ENCODE measurements at regions not wholly inside any gene's neighbourhood (a gene's known extent, or its start where the extent isn't known, plus 50 kb on each side); places are given as distances from the start of the nearest gene placed in this dataset.

GRCh38 chr11:92107331-92107730 lies 117.3 kb upstream of the FAT3 start (continued):
- TF ChIP-seq ATF2 (CRISPR knock-in tag; IDR thresholded peaks at IDR 0.05; ENCODE audit: borderline replicate concordance, low read depth) = no peak
- TF ChIP-seq ZBTB43 (CRISPR knock-in tag; IDR thresholded peaks at IDR 0.05) = no peak
- no peak for TF ChIP-seq ATF3 (CRISPR knock-in tag; conservative IDR thresholded peaks at IDR 0.05)
- TF ChIP-seq ZNF416 (CRISPR knock-in tag; IDR thresholded peaks at IDR 0.05) = no peak
- TF ChIP-seq ESRRA (CRISPR knock-in tag; IDR thresholded peaks at IDR 0.05; ENCODE audit: borderline replicate concordance) = no peak
- TF ChIP-seq NR2C2 (CRISPR knock-in tag; IDR thresholded peaks at IDR 0.05) = no peak
- TF ChIP-seq E2F1 (CRISPR knock-in tag; IDR thresholded peaks at IDR 0.05) = no peak

GRCh38 chr11:92104349-92104748 lies 120.3 kb upstream of the FAT3 start:
- Mint-ChIP-seq H3K36me3 (no peaks in the 10 kb centered on the region), H3K9me3 (no peaks in the 10 kb centered on the region), H3K4me1 (peaks cover 37% of the 10 kb centered on the region), H3K4me3 (no peak overlapping the region), H3K27ac (peak overlapping the region; percentile 22), H3K27me3 (ENCODE audit: low read depth) (no peaks in the 10 kb centered on the region)
- ChIA-PET CTCF (no interaction called here), POLR2A (no interaction called here)
- DNase-seq (ENCODE audit: low spot score) (no peak), ATAC-seq (peak; percentile 93)
- TF ChIP-seq MXD4 (CRISPR knock-in tag; IDR thresholded peaks at IDR 0.05; ENCODE audit: borderline replicate concordance) (no peak), ZBTB21 (CRISPR knock-in tag; IDR thresholded peaks at IDR 0.05; ENCODE audit: borderline replicate concordance) (no peak), ZNF281 (CRISPR knock-in tag; IDR thresholded peaks at IDR 0.05) (no peak), IRF2 (CRISPR knock-in tag; IDR thresholded peaks at IDR 0.05; ENCODE audit: borderline replicate concordance, low read depth) (no peak), ZNF219 (CRISPR knock-in tag; IDR thresholded peaks at IDR 0.05; ENCODE audit: borderline replicate concordance) (no peak), SOX15 (CRISPR knock-in tag; IDR thresholded peaks at IDR 0.05) (no peak), ZNF423 (CRISPR knock-in tag; IDR thresholded peaks at IDR 0.05) (no peak), ATF3 (CRISPR knock-in tag; conservative IDR thresholded peaks at IDR 0.05) (no peak)

- H3K9me3 Mint-ChIP-seq = 0 out of 2 replicates have a peak, but pooled peaks cover under 1% of the 10 kb centered on the region
- no peaks in the 10 kb centered on the region for H3K27me3 Mint-ChIP-seq (ENCODE audit: low read depth)
- H3K4me1 Mint-ChIP-seq = peaks cover 32% of the 10 kb centered on the region
- no peak for ATAC-seq
- H3K27ac Mint-ChIP-seq = no peak overlapping the region
- H3K36me3 Mint-ChIP-seq = no peaks in the 10 kb centered on the region
- ChIA-PET CTCF (interaction anchor here (1.7 kb wide), 1 partner anchor 35 kb away, joined by 4 read pairs; no protein-coding TSS in a partner anchor), POLR2A (no interaction called here)
- no peak overlapping the region for H3K4me3 Mint-ChIP-seq
- DNase-seq (ENCODE audit: low spot score) = no peak
- TF ChIP-seq FOXP4 (CRISPR knock-in tag; IDR thresholded peaks at IDR 0.05) = no peak
- no peak for TF ChIP-seq OVOL2 (CRISPR knock-in tag; IDR thresholded peaks at IDR 0.05; ENCODE audit: borderline replicate concordance)
- TF ChIP-seq ZNF263 (CRISPR knock-in tag; IDR thresholded peaks at IDR 0.05; ENCODE audit: low read depth) = no peak
- no peak for TF ChIP-seq IRF2 (CRISPR knock-in tag; IDR thresholded peaks at IDR 0.05; ENCODE audit: borderline replicate concordance, low read depth)
- no peak for TF ChIP-seq PRDM15 (CRISPR knock-in tag; IDR thresholded peaks at IDR 0.05)
- TF ChIP-seq ATF2 (CRISPR knock-in tag; IDR thresholded peaks at IDR 0.05; ENCODE audit: borderline replicate concordance, low read depth) = no peak
Measured at GRCh38 chr11:92101920-92102319, 122.7 kb upstream of the FAT3 start.
